ENCODE measurements at regions not wholly inside any gene's neighbourhood (a gene's known extent, or its start where the extent isn't known, plus 50 kb on each side); places are given as distances from the start of the nearest gene placed in this dataset.

DNA sequence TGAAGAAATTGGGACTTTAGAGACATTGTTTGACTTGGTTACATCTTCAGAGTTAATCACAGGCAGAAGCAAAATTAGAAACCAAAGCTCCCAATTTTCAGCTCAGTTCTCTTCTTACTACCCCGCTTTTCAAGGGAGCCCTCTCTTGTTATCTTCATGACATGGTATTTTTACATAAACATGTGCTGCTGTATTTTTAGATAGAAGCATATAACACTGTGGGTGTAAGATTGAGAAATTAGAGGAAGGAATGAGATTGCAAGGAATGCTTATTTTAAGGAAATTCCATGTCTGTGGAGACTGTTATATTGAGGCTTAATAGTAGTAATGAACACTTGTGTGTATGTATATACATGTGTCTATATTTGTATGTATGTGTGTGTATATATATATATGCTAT is 401.6 kb downstream of the TMEM232 start:
- DNase-seq = no peak

GRCh38 chr5:110329955-110330525 is 396.4 kb downstream of the TMEM232 start:
- DNase-seq = no peak

DNA sequence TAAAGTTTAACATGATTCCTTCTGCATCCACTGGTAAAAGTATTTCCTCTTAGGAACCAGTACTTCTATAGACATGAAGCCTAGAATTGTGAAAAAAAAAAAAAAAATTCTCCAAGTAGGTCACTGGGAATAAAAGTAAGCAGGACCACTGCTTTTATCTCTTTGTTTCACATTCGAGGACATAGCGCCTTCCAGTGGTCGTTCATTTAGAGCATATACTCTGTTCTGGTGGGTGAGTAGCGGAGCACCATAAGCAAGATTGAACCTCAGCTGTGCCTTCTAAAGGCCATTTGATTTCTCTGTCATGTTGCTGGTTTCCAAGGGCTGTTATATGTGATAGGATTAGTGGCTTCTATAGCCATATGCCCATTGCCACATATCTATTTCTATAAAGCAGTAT is 393.1 kb downstream of the TMEM232 start:
- DNase-seq = no peak

DNA sequence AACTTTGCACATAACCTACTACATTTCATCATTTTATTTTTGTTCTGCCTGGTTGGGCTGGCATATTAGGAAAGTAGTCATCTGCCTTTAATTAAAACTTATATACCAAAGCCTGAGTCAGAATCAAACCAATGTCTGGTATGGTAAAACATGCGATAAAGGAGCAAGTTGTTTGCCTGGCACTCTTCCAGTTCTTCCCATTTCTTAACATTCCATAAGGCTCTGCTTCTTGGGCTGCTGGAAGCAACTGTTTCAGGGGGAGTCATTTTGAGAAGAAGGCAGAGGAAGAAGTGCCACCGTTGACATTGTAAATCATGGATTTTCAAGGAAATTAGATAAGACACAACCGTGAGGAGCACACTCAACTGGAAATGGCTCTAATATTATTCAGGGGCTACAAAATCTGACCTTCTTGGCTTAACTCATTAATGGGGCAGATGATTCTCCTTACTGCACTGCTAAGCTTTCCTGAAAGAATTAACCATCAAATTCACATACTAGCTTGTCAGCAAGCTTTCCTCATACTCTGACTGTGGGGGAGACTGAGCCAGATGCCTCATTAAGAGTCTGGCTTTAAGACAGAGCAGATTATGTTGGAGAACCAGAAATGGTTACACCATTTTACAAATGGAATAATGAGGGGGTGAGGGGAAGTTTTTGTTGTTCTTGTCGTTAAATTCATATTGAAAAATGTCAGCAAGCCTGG is 391.0 kb downstream of the TMEM232 start:
- DNase-seq = no peak

DNA sequence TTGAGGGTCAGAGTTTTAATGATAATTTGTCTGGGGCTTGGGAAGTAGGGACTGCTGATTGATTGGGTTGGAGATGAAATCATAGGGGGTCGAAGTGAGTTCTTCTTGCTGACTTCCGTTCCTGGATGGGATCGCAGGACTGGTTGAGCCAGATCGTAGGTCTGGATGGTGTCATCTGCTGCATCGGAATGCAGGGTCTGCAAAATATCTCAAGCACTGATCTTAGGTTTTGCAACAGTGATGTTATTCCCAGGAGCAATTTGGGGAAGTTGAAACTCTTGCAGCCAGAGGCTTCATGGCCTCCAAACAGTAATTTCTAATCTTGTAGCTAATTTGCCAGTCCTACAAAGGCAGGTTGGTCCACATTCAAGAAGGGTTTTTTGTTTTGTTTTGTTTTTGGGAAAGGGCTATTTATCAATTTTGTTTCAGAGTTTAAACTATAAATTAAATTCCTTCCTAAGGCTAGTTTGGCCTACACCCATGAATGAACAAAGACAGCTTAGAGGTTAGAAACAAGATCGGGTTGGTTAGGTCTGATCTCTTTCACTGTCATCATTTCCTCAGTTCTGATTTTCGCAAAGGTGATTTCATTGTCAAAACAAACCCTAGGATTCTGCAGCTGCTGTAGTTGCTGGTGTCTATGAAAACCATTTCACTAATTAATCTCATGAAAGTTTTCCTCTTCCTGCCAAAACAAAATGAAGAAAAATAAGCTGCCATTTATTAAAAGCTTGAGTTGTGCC is 388.0 kb downstream of the TMEM232 start:
- no peak for DNase-seq

DNA sequence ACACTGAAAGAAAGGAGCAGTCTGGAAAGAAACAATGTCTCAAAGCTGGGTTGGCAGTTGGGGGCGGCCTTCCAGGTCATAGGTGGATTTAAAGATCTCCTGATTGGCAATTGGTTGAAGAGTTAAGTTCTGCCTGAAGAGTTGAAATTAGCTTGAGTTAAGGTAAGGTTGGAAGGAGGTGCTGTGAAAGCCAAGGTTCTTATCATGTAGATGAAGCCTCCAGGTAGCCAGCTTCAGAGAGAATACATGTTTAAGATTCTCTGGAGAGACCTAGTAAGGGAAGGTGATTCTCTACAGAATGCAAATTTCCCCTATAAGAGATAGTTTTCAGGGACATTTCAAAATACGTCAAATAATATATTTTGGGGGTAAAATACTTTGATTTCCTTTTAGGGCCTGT is 387.1 kb downstream of the TMEM232 start:
- no peak for DNase-seq

GRCh38 chr5:110341836-110342235 is 384.6 kb downstream of the TMEM232 start:
- DNase-seq = no peak

- no peak for DNase-seq
Measured at GRCh38 chr5:110342683-110343082, 383.8 kb downstream of the TMEM232 start.

GRCh38 chr5:110343616-110344015 is 382.9 kb downstream of the TMEM232 start:
- DNase-seq = no peak

DNA sequence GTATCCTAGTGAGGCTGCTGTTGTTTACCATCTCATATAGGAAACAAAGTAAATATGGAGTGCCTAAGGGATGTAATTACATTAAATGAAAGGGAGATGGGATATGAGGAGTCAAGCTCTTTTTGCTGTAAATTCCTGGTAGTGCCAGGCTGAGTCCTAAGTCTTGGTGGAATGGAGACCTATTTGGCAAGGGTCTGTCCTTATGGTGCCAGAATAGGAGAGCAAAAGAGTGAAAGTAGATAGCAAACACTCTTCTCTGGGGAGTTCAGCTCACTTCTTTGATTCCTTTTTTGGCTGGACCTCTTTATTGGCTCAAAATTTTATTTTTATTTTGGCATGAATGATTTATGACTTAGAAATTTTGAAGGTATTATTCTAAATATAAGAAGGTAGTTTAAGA is 380.8 kb downstream of the TMEM232 start:
- DNase-seq = no peak

DNA sequence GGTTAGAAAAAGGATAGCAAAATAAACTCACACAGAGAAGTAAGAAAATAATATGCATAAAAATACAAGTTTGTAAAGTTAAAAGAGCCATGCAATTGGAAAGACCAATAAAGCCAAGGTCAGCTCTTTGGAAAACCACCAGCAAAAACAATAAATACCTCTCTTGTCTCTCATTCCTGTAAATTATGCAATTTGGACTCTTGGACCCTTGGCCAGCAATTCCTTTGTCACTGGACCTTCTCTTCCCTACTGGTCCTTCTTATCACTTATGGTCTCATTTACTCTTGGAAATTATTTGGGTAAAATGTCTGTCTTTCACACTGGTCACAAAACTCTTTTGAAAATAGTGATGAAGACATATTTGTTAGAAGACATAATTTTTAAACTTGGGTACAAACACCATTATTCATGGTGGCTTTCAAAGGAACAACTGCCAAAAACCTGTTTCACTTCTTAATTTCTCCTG is 379.5 kb downstream of the TMEM232 start:
- DNase-seq = no peak

- DNase-seq = no peak
Measured at GRCh38 chr5:110347781-110348180, 378.7 kb downstream of the TMEM232 start.

- no peak for DNase-seq
Measured at GRCh38 chr5:110351430-110351829, 375.0 kb downstream of the TMEM232 start.

DNA sequence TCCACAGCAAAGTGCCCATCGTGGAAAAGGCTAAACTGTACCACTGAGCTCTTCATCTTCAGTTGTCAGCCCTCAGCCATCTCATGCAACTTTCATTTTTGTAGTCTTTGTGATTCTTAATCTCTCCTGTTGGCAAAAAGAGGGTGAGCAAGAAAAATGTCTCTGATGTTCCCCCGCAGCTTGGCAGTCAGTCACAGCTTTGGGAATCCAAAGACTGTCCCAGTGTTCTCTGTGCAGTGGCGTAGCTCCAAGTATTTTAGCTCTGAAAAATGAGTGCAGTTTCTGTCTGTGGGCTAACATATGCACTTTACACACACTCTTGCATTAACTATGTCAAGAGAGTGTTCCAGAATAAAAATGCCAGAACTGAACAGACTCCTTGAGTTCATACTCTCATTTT is 372.2 kb downstream of the TMEM232 start:
- no peak for DNase-seq

DNA sequence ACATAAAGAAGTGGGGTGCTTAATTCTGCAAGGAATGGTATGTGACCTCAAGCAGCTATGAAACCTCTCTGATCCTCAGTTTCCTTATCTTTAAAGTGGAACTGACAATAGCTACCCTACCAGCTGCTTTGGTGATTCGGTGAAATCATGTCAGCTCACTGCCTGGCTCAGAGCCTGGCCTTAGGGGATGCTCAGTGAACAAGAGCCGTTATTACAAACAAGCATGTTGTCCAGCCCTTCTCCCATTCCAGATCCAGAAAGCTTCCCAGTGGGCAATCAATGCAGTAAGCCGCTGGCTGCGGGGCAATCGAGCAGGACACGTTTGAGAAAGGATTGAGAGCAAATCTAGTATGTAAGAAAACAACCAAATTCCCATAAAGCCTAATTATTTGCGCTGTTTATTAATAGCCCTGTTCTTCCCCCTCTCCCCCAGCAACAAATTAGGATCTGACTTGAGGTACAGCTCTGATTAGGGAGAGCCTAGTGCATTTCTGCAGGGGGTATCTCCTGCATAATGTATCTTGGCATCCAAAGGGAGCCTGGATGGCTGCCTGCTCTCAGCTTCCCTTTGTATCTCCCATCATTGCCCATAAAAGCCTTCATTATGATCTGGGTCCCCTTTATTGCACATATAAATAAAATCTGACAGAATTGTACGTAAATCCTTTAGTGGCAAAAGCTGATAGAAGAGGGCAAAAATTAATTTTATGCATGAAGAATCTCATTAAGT is 371.4 kb downstream of the TMEM232 start:
- no peak for DNase-seq

DNA sequence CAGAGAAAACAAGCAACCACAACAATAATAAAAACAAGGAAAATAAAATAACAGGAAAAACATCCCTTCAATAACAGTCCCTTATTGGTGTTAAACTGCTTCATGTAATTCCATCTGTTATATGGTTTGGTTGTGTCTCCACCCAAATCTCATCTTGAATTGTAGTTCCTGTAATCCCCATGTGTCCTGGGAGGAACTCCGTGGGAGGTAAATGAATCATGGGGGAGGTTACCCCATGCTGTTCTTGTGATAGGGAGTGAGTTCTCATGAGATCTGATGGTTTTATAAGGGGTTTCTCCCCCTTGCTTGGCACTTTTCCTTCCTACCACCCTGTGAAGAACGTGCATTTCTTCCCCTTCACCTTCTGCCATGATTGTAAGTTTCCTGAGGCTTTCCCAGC is 369.8 kb downstream of the TMEM232 start:
- DNase-seq = no peak

DNA sequence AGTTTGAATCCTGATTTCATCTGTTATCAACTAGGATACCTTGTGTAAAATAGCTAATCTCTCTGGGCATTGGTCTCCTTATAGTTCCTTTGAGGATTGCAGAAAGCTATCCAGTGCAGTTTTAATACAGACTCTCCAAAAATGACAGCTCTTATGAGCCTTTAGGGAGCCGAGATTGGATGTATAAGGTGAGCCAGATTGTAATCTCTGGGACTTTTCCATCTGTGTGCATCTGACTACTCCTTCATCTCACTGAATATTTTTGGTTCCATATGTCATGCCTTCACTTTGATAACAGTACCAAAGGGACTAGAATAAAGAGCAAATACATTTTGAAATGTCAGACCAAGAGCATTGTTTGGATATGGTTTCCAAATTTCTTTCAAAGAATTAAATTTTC is 367.2 kb downstream of the TMEM232 start:
- DNase-seq = no peak

GRCh38 chr5:110361471-110361870 is 365.0 kb downstream of the TMEM232 start:
- DNase-seq = no peak

DNA sequence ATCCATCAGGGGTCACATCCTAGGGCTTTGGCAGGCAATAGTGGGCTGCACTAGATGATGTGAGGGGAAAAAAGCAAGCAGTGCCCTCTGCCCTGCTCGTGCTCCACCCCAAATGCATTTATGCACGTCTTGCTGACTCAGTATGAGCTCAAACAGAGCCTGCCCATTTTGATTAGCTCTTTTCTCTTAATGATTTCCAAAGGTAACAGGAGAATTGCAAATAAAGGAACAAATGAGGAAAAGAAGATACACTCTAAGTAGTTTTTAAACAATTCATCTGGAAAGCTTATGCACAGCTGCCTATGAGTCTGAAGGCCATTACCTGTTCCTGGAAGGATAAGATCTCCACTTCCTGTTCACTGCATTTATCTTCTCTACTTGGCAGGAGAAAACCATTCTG is 364.2 kb downstream of the TMEM232 start:
- no peak for DNase-seq

GRCh38 chr5:110366716-110367115 is 359.8 kb downstream of the TMEM232 start:
- no peak for DNase-seq

All from NCI-H2081 (cell line).